GF-D8 (cell line): ENCODE measurements at regions not wholly inside any gene's neighbourhood (a gene's known extent, or its start where the extent isn't known, plus 50 kb on each side); places are given as distances from the start of the nearest gene placed in this dataset.

Experiments used
- DNase-seq: peaks from one replicate; lab custom pipeline; 2025; lab: John Stamatoyannopoulos, UW

GRCh38 chr17:33777674-33778073 is 477.4 kb upstream of the CCL2 start:
- DNase-seq = no peak

GRCh38 chr17:33778505-33779233 is 476.4 kb upstream of the CCL2 start:
- DNase-seq = no peak

DNA sequence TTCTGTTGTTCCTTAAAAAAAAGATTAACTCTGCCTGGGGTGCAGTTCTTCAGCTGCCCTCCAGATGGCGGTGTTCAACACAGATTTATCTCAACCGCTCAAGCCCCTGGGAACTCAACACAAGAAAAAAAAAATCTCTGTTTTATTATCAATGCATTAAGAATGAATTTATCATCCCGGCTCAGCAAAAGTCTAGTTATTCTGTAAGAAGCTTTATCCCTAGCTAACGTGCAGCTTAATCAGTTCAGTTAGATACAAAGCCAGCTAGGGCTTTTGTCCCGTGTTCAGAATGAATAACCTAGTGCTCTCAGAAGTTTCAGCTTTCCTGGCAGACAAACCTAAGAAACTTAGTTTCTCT is 475.9 kb upstream of the CCL2 start:
- no peak for DNase-seq

DNA sequence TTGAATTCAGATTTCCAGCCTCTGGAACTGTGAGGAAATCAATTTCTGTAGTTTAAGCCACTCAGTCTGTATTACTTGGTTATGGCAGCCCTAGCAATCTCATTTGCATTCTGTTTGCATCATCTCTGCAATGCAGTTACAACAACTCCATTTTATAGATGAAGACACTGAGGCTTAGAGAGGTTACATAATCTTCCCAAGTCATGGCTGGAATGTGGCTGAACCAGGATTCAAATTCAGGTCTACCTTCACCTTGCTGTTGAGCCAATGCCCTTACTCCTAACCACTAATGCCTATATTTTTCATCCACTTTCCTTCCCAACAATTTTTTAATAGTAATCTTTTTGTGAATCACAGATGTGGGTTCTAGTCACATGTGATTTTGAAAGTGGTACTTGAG is 469.8 kb upstream of the CCL2 start:
- DNase-seq = no peak

DNA sequence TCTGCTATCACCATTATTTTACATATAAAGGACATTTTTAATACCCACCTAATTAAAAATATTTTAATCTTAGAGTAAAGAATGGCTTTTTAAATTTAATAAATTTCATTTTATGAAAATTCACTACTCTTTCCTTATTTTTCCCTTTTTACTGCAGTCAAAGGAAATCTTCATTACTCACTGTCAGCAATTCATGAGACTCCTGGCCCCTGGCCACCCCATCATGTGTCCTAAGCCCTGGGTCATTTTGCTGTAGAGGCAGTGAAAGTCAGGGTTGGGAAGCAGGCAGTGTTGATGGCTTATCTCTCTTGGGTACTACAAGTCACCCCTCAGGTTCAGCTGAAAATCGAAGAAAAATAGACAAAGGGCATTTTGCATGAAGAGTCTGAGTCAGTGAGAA is 468.6 kb upstream of the CCL2 start:
- no peak for DNase-seq

GRCh38 chr17:33789658-33790057 is 465.4 kb upstream of the CCL2 start:
- no peak for DNase-seq

- no peak for DNase-seq
Measured at GRCh38 chr17:33797181-33797580, 457.9 kb upstream of the CCL2 start.

GRCh38 chr17:33798308-33798707 is 456.8 kb upstream of the CCL2 start:
- no peak for DNase-seq

GRCh38 chr17:33802349-33803198 is 452.5 kb upstream of the CCL2 start:
- no peak for DNase-seq

- no peak for DNase-seq
Measured at GRCh38 chr17:33803199-33803685, 451.8 kb upstream of the CCL2 start.

GRCh38 chr17:33803686-33804085 is 451.4 kb upstream of the CCL2 start:
- no peak for DNase-seq

DNA sequence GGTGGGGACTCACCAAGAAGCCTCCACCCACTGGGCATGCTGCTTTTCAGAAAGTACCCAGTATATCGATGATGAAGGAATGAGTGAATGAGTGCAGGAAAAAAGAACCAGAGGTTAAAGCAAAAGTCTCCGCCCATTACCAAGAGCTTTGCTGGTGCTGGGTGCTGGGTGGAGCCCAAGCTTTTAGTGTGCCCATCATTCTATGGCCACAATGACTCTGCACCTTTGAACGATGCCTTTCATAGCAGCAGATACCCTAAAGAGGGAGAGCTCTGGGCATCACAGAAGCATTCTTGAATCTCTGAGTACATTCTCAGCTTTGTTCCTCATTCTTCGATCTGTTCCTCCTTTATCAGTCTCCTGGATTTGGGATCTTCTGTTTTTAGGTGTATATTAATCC is 450.7 kb upstream of the CCL2 start:
- DNase-seq = no peak

GRCh38 chr17:33806631-33807030 is 448.5 kb upstream of the CCL2 start:
- DNase-seq = no peak

- DNase-seq = no peak
Measured at GRCh38 chr17:33809748-33810147, 445.3 kb upstream of the CCL2 start.

DNA sequence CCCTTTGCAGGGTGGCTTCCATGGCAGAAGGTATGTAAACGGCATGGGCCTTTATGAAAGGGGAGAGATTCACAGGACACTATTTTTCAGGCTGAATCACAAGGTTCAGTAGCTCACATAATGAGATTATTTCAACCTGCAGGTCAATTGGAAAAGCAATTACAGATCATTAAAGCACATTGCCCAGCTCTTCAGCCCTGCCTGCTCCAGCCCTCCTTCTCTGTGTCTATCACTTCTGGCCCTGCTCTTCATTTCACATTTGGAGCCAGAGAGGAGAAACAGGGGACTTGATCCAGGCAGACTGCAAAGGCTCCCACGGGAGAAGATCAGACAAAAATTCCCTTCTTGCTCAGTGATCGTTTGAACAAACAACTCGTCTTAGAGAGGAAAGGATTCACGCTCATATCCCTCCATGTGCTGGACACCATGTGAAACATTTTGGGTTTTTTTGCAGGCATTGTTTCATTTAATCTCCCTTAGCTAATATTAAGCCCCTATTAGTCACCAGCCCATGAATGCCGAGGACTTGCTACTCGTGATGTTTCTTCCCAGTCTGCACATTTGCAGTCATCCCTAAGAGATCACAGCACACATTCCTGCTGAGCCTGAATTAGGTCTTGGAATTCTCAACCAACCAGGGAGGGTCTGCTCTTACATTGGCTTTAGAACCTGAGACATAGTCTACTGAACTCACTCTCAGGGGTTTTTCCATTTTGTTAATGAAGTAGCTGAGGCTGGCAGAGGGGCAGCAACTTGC is 443.9 kb upstream of the CCL2 start:
- DNase-seq = no peak

- no peak for DNase-seq
Measured at GRCh38 chr17:33811984-33812577, 443.0 kb upstream of the CCL2 start.

- no peak for DNase-seq
Measured at GRCh38 chr17:33814852-33815251, 440.2 kb upstream of the CCL2 start.

DNA sequence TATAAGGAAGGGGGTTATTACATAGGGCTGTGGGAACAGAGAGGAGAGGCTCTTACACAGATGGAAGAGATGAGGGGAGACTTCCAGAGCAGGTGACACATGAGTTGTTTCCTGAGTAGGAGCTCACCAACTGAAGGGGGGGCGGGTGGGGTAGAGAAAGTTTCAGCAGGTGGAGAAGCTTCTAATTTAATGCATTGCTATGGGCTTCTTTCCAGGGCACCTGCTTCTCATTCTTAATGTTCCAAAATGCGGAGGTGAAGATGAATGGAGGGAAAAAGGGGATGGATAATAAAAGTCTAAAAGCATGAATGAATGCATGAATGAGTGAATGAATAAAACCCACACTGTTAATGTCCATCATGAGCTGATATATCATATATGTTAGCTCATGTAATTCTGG is 439.0 kb upstream of the CCL2 start:
- DNase-seq = no peak

GRCh38 chr17:33816842-33817617 is 438.1 kb upstream of the CCL2 start:
- DNase-seq = no peak

DNA sequence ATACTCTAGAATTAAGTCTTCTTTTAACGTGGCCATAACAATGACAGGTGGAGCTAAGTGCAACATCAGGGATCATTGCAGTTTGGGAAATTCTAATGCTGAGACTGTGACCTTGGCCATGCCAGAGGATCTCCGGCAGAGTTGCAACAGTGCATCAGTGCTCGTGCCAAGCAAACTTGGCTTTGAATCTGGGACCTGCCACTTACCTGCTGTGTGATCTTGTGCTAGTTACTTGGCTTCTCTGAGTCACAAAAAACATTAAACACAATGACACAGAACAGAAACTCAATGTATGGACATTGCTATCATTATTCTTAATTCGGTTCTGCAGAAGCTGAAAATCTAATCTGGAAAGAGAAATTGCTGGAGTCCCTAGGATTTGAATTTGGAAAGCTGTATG is 435.5 kb upstream of the CCL2 start:
- DNase-seq = no peak

- DNase-seq = no peak
Measured at GRCh38 chr17:33832262-33832661, 422.8 kb upstream of the CCL2 start.

DNA sequence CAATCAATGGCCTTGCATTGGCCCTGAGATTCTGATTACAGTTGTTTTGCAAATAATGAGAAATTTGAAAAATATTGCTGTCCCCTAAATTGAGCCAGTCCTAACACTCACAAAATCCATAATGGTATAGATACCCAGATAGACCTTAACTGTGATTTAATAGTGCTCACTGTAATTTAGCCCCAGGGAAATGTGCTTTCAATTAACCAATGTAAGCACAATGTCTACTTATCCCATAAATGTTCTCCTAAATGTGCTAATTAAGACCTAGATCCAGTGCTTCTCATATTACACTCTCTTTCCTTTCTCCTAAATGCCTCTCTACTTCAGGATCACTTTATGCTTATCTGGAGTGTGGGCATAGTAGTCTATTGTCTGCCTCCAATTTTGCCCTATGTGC is 417.8 kb upstream of the CCL2 start:
- no peak for DNase-seq
